ENCODE measurements at regions not wholly inside any gene's neighbourhood (a gene's known extent, or its start where the extent isn't known, plus 50 kb on each side); places are given as distances from the start of the nearest gene placed in this dataset.

- TF ChIP-seq, protein P1, sequence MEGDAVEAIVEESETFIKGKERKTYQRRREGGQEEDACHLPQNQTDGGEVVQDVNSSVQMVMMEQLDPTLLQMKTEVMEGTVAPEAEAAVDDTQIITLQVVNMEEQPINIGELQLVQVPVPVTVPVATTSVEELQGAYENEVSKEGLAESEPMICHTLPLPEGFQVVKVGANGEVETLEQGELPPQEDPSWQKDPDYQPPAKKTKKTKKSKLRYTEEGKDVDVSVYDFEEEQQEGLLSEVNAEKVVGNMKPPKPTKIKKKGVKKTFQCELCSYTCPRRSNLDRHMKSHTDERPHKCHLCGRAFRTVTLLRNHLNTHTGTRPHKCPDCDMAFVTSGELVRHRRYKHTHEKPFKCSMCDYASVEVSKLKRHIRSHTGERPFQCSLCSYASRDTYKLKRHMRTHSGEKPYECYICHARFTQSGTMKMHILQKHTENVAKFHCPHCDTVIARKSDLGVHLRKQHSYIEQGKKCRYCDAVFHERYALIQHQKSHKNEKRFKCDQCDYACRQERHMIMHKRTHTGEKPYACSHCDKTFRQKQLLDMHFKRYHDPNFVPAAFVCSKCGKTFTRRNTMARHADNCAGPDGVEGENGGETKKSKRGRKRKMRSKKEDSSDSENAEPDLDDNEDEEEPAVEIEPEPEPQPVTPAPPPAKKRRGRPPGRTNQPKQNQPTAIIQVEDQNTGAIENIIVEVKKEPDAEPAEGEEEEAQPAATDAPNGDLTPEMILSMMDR (IDR thresholded peaks at IDR 0.05), result no peak
- TF ChIP-seq POLR2A (IDR thresholded peaks at IDR 0.05), result no peak
Measured at GRCh38 chr2:185475914-185476313, 262.7 kb upstream of the FSIP2 start.

Data from testis (tissue), 2 donors.